Stimulated activated CD8-positive, alpha-beta memory T cell treated with anti-CD3 and anti-CD28 coated beads, Interleukin-12 subunit alpha, Interleukin-12 subunit beta, amount 100 ng/mL, for 24 hours (primary cell): ENCODE measurements at regions not wholly inside any gene's neighbourhood (a gene's known extent, or its start where the extent isn't known, plus 50 kb on each side); places are given as distances from the start of the nearest gene placed in this dataset.
"Not testable (repeated sequence)": the region's sequence is repeated elsewhere in the genome, so short reads cannot be mapped to it uniquely, and the experiment has no call there.

ENCODE experiments used
- DNase-seq: peaks from one replicate; pipeline ENCODE4 v3.0.0-alpha.2; 2020; ENCODE audit errors: extremely low read depth

DNA sequence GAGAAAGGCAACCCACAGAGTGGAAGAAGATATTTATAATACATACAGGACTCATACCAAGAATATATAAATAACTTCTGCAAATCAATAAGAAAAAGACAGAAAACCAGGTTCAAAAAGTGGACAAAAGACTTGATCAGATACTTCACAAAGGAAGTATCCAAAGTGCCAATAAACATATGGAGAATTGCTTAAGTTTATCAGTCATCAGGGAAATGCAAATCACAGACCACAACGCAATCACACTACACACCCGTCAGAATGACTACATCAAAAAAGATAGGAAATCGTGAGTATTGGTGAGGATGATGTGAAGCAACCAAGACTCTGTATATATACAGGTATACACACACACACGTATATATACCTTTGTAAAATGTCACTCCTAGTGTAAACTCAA is 180.6 kb downstream of the FAM43A start:
- no peak for DNase-seq

DNA sequence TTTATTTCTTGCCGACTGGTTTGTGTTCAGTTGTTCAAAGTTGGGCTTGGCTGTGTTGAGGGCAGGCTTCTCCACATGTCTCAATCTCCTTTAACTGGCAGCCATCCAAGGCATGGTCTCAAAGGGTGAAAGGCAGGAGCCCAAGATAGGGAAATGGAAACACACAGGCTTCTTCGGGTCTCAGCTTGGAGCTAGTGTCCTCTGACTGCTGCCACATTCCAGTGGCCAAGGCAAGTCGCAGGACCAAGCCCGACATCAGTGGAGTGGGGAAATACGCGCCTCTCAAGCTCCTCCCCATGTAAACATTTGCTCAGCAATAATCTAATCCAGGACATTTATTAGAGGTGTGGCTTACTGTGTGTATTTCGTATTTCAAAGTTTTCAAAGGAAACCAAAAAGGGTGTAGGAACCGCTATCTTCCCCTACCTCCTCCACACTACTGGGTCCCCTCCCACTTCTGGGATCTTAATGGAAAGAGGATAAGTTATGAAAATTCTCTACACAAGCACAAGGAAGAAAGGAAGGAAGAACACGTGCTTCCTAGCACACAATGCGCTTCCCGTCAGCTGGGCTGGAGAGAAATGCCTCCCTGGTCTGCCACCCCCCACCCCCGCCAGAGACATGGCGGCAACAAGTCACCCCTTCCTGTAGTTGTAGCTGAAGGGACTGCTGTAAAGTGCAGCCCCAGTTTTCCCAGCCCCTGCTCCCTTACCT is 181.7 kb downstream of the FAM43A start:
- DNase-seq = no peak

- no peak for DNase-seq
Measured at GRCh38 chr3:194868831-194869230, 183.1 kb downstream of the FAM43A start.

GRCh38 chr3:194869482-194870169 is 183.9 kb downstream of the FAM43A start:
- DNase-seq = no peak

GRCh38 chr3:194870394-194871110 is 184.9 kb downstream of the FAM43A start:
- no peak for DNase-seq

- DNase-seq = no peak
Measured at GRCh38 chr3:194871143-194871863, 185.6 kb downstream of the FAM43A start.

DNA sequence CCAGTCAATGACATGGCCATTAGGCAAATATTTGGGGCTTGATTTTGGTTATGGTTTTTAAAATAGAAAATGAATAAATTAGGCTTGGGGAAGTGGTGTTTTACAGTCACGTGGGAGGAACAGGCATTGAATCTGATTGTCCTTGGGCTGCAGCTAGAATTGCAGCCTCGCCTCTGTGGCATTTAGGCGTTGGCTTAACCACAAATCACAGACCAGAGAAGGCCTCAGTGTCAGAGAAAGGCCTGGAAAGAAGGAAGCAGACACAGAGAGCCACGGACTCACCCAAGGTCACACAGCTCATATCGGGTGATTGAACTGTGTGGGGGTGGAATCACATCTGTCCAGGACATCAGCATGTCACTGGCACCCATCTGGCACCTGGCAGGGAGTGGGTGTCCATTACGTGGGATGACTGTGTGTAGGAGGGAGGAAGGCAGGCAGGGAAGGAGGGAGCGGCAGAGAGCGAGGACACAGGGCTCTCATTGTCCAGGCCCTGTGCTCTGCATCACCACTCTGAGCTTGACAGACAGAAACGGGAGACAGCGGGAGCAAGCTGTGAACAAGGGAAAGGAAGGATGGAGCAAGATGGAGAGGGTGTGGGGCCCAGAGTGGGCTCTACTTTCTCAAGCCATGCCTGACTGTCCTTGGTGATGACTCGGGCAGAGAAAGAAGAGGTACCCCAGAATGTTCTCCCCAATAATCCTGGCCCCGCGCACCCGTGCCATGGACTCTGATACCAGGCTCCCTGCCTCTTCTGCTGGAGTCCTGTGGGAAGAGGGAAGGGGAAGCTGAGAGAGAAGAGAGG is 186.4 kb downstream of the FAM43A start:
- no peak for DNase-seq

GRCh38 chr3:194872669-194872977 is 186.9 kb downstream of the FAM43A start:
- DNase-seq = no peak

DNA sequence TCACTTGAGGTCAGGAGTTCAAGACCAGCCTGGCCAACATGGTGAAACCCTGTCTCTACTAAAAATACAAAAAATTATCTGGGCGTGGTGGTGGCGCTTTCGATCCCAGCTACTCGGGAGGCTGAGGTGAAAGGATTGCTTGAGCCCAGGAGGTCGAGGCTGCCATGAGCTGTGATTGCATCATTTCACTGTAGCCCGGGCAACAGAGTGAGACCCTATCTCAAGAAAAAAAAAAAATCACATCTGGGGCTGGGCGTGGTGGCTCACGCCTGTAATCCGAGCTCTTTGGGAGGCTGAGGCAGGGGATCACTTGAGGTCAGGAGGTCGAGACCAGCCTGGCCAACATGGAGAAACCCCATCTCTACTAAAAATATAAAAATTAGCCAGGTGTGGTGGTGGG is 187.8 kb downstream of the FAM43A start:
- not testable (repeated sequence) for DNase-seq

DNA sequence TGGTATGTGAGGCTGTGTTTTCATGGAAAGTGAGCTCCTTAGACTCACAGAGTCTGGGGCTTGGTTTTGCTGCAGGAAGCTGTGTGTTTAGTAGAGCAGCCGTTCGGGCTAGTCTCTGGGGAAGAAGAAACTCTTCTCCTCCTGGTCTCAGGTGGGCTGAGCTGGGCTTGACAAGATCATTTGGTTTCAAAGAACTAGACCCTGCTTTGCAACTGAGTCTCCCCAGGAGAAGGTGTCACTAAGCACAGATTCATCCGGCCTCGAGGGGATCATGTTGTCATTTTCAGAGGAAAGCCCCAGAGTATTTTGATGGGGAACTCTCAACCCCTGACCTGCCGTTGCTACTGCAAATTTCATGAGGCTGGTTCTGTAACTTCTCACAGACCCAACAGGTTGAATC is 188.5 kb downstream of the FAM43A start:
- DNase-seq = no peak

DNA sequence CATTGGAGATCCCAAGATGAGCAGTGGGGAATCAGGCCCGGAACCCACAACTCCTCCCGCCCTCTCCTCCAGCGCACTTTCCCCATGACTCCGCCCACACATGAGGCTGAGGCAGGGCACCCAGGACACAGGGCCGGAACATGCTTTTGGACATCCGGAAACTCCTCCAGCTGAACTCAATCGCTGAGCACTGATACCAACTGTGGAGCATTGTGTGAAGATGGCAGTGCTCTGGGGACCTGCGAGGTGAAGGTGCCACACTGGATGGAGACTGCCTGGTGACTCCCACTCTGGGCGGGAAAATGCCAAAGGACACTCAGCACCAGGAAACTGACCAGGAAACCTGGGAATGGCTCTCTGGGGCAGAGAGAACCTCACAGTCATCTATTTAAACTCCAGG is 189.1 kb downstream of the FAM43A start:
- no peak for DNase-seq

DNA sequence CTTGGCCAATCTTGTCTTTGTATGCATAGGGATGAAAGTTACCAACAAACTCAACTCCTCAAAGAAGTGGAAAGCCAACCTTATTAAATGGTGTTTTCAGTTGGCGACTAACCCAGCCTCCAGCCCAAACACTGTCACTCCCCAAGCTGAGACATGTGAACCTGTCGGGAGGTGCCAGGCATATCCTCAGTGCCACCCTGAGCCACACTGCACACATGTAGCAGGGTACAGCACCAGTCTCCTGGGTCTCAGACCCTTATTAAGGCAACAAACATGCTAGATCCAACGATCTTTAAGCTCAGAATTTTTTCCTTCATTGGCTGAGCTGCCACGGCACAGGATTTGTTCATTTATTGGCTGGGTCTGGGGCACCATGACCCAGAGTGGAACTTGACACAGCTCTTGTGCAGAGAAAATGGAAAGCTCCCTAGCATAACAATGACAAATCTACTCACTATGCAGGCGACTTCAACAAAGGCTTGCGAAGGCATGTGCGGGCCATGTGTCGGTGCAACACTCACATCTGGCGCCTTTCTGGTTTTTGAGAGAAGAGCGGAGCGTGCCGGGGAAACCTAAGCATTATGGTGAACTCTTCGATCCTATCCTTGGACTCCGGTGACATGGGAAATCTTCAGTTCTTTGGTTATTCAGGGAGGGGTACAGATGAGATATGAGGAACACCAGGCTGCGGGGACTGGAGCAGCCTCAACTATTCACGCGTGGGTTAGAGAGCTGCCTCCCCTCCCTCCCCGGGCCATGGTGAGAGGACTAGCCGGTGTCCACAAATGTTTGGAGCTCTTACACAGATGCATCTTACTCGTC is 190.1 kb downstream of the FAM43A start:
- no peak for DNase-seq

DNA sequence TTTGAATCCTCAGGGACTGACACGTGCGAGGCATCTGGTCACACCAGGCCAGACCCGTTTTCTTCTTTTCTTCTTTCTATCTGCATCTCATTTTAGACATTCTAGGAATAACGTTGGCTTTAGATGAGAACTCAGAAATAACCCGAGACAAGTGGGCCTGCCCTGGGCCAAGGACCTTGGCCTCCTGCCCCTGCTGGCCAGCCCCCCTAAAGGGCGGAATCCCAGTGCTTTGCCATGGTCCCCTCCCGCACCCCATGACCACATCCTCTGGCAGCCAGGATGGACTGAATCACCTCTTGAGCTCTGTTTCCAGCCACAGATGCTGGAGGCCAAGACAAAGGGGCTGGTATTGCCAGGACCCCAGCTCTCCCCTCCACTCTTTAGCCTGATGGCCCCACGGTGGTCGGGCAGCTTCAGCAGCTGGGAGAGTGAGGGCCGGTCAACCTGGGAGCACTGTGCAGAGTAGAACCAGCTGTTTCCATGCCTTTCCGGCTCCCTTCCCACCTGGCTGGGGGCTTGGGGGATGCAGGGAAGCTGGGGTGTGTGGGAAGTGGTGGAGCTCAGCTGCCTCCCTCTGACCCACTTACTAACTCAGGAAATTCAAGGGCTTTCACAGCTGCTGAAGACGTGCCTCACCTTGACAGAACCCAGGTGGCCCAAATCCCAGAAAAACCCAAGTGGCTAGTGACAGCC is 190.9 kb downstream of the FAM43A start:
- no peak for DNase-seq

DNA sequence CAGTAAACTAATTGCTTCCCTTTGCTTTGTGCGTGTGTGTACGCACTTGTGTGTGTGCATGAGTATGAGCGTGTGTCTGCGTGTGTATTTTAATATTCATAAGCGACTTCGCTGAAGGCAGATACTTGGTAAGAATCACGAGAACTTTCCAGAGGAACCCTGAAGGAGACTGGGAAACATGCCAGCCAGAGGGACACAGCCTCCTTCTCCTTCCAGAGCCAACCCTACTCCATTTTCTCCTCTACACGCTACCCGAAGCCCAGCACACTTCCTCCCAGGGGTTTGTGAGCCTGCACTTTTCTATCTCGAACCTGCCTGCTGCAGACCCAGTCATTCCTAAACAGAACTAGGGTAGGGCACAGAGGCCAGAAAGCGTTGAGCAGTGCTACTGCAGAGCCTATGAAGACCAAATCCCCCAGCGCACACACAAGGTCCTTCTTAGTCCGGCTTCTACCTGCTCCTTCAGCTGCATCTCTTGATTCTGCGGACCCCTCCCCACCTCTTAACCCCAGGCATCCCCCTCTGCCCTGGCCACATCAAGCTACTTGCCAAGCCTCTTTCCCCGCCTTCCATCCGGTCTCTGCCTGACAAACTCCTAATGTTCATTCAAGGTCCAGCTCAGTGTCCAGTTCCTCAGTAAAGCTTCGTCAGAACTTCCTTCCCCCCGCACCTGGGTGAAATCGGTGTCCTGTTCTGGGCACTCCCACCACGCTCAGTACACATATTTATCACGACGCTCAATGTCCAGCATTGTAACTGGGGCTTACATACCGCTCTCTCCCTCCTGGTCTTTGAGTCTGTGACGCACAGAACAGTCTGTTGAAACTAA is 191.8 kb downstream of the FAM43A start:
- no peak for DNase-seq

- no peak for DNase-seq
Measured at GRCh38 chr3:194879126-194879877, 193.6 kb downstream of the FAM43A start.

DNA sequence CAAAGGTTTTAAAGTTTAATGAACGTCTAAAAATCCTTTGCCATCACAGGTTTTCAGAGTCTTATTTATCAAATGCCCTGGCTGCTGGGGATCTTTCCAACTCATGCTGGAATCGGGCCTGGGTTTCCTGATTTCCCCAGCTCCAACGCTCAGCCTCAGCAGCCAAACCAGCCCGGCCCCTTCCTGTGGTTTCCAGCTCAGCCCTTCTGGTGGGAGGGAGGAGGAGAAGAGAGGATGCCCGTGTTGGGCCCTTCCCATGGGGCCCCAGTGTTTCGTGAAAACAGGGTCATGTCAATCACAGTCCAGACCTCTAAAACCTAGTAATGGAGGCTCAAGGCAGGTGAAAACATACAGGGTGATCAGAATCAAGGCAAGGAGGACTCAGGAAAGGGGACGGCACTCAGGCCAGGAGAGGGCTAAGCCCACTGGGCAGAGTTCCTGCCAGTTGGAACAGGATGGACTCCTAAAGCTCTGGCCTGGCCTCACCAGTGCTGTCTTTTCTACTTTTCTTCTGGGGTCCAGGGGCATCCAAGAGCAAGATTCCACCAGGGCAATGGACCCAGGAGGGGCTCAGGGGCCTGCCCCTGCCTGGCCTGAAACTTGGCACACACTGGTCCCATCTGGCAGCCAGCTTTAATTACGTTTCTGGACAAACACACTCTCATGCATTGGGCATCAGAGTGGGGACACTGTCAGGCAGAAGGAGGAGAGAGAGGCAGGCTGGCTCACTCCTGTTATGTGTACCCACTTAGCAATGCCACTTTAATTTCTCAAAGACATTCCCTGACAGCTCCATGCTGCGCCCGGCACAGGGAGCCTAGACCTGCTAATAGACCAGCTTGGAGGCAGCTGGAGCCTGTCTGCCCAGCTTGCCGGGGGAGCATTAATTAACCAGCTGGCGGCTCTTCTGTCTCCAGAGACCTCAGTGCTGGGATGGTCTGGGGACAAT is 194.6 kb downstream of the FAM43A start:
- no peak for DNase-seq
